Trophoblast cell (in vitro differentiated cells and primary cell): ENCODE measurements at regions not wholly inside any gene's neighbourhood (a gene's known extent, or its start where the extent isn't known, plus 50 kb on each side); places are given as distances from the start of the nearest gene placed in this dataset.

ENCODE experiments used
- DNase-seq, 2 donors: peaks; one replicate each; pipeline ENCODE4 v3.0.0-alpha.2; 2016
- H2AFZ ChIP-seq: 2 replicates; pipeline ENCODE4 v1.6.1; 2013; ENCODE audit warnings: low read length, moderate library complexity, mild to moderate bottlenecking; ENCODE audit not compliant: insufficient read depth, poor library complexity
- H2AK5ac ChIP-seq: 2 replicates; pipeline ENCODE4 v1.6.1; 2013; ENCODE audit warnings: mild to moderate bottlenecking, low read length
- H2BK120ac ChIP-seq: 2 replicates; pipeline ENCODE4 v1.6.1; 2013; ENCODE audit warnings: low read length, mild to moderate bottlenecking, moderate library complexity; ENCODE audit not compliant: insufficient read depth, poor library complexity
- H2BK12ac ChIP-seq: 2 replicates; pipeline ENCODE4 v1.6.1; 2013; ENCODE audit warnings: mild to moderate bottlenecking, low read length, moderate library complexity
- H2BK5ac ChIP-seq: 2 replicates; pipeline ENCODE4 v1.6.1; 2013; ENCODE audit warnings: low read length, low read depth, moderate library complexity, mild to moderate bottlenecking; ENCODE audit not compliant: poor library complexity
- H3K14ac ChIP-seq: 2 replicates; pipeline ENCODE4 v1.6.1; 2013; ENCODE audit warnings: mild to moderate bottlenecking, low read length
- H3K18ac ChIP-seq: 2 replicates; pipeline ENCODE4 v1.6.1; 2013; ENCODE audit warnings: mild to moderate bottlenecking, low read length
- H3K23ac ChIP-seq: 2 replicates; pipeline ENCODE4 v1.6.1; 2013; ENCODE audit warnings: low read length
- H3K27ac ChIP-seq: 2 replicates; pipeline ENCODE4 v1.5.1; 2013; ENCODE audit warnings: low read depth, mild to moderate bottlenecking, inconsistent platforms, low read length, moderate library complexity
- H3K27me3 ChIP-seq: 2 replicates; pipeline ENCODE4 v1.6.1; 2013; ENCODE audit warnings: inconsistent platforms, mild to moderate bottlenecking, low read length, moderate library complexity; ENCODE audit not compliant: insufficient read depth
- H3K36me3 ChIP-seq, 2 experiments: 1 replicate in 1 of 2; 2 replicates in 1 of 2; pipeline ENCODE4 v1.6.1; 2013; ENCODE audit warnings: low read length in 2 of 2, mild to moderate bottlenecking in 2 of 2, moderate library complexity in 1 of 2; ENCODE audit not compliant: insufficient read depth in 2 of 2, control insufficient read depth in 1 of 2
- H3K4ac ChIP-seq: 2 replicates; pipeline ENCODE4 v1.6.1; 2013; ENCODE audit warnings: low read depth, mild to moderate bottlenecking, low read length, moderate library complexity
- H3K4me1 ChIP-seq, 2 experiments: 1 replicate in 1 of 2; 2 replicates in 1 of 2; pipeline ENCODE4 v1.6.1; 2013; ENCODE audit warnings: low read length in 2 of 2, mild to moderate bottlenecking in 2 of 2, moderate library complexity in 1 of 2; ENCODE audit not compliant: insufficient read depth in 2 of 2, control insufficient read depth in 1 of 2
- H3K4me2 ChIP-seq: 2 replicates; pipeline ENCODE4 v1.6.1; 2013; ENCODE audit warnings: inconsistent platforms, mild to moderate bottlenecking, low read length, moderate library complexity
- H3K4me3 ChIP-seq: 2 replicates; pipeline ENCODE4 v1.5.1; 2013; ENCODE audit warnings: mild to moderate bottlenecking, low read depth, low read length, inconsistent platforms
- H3K79me1 ChIP-seq: one replicate; pipeline ENCODE4 v1.6.1; 2013; ENCODE audit warnings: low read length
- H3K79me2 ChIP-seq: 2 replicates; pipeline ENCODE4 v1.6.1; 2013; ENCODE audit warnings: low read length, mild to moderate bottlenecking; ENCODE audit not compliant: control insufficient read depth, insufficient read depth, poor library complexity
- H3K9ac ChIP-seq: 2 replicates; pipeline ENCODE4 v1.6.1; 2013; ENCODE audit warnings: mild to moderate bottlenecking, low read length
- H3K9me3 ChIP-seq: 2 replicates; pipeline ENCODE4 v1.6.1; 2013; ENCODE audit warnings: low read depth, mild to moderate bottlenecking, control low read depth, inconsistent platforms, low read length; ENCODE audit not compliant: insufficient read depth
- H4K12ac ChIP-seq: 2 replicates; pipeline ENCODE4 v1.6.1; 2013; ENCODE audit warnings: low read depth, mild to moderate bottlenecking, low read length, moderate library complexity
- H4K8ac ChIP-seq: 2 replicates; pipeline ENCODE4 v1.6.1; 2013; ENCODE audit warnings: low read depth, mild to moderate bottlenecking, low read length, moderate library complexity
- H4K91ac ChIP-seq: one replicate; pipeline ENCODE4 v1.6.1; 2013; ENCODE audit warnings: low read depth, mild to moderate bottlenecking, low read length, moderate library complexity
- WGBS: extraction: QIAGEN DNeasy Blood & Tissue Kit; methylation state at CpG from one replicate; pipeline ENCODE4 v1.1.7; 2013; ENCODE audit warnings: missing lambda C conversion rate; ENCODE audit not compliant: insufficient read length, insufficient coverage; ENCODE audit errors: extremely low coverage; 5-methylcytosine and 5-hydroxymethylcytosine counted together

GRCh38 chr20:41818991-41819390 lies 200.8 kb upstream of the CHD6 start:
- Histone ChIP-seq H2AK5ac (no peak overlapping the region), H3K79me2 (no peaks in the 10 kb centered on the region), H4K91ac (no peak overlapping the region), H3K14ac (no peak overlapping the region), H4K12ac (no peak overlapping the region), H2BK5ac (no peak overlapping the region), H4K8ac (no peak overlapping the region), H2AFZ (no peak overlapping the region), H3K4me2 (no peak overlapping the region), H3K9ac (no peak overlapping the region), H3K4me3 (no peak overlapping the region), H3K18ac (no peak overlapping the region), H2BK120ac (no peak overlapping the region), H3K27me3 (no peaks in the 10 kb centered on the region), H3K4me1 (no peaks in the 10 kb centered on the region), H3K4ac (no peak overlapping the region), H3K9me3 (no peaks in the 10 kb centered on the region), H3K36me3 (no peaks in the 10 kb centered on the region), H3K23ac (no peak overlapping the region), H2BK12ac (no peak overlapping the region), H3K27ac (no peak overlapping the region), H3K79me1 (no peaks in the 10 kb centered on the region)
- no CpG with 5 or more reads among the region's 5 CpGs for WGBS
- DNase-seq = no peak

- H2AK5ac ChIP-seq = no peak overlapping the region
- no peak overlapping the region for H3K27ac ChIP-seq
- no peak overlapping the region for H2AFZ ChIP-seq
- no peaks in the 10 kb centered on the region for H3K9me3 ChIP-seq
- H3K23ac ChIP-seq = no peak overlapping the region
- H4K12ac ChIP-seq = no peak overlapping the region
- no peak overlapping the region for H4K91ac ChIP-seq
- no peaks in the 10 kb centered on the region for H3K27me3 ChIP-seq
- DNase-seq = no peak
- H2BK12ac ChIP-seq = no peak overlapping the region
- WGBS = no CpG with 5 or more reads among the region's 5 CpGs
- H2BK120ac ChIP-seq = no peak overlapping the region
- no peak overlapping the region for H4K8ac ChIP-seq
- no peak overlapping the region for H3K4ac ChIP-seq
- no peaks in the 10 kb centered on the region for H3K36me3 ChIP-seq
- H3K4me1 ChIP-seq = no peaks in the 10 kb centered on the region
- no peak overlapping the region for H2BK5ac ChIP-seq
- H3K18ac ChIP-seq = no peak overlapping the region
- no peak overlapping the region for H3K9ac ChIP-seq
- H3K14ac ChIP-seq = no peak overlapping the region
- no peak overlapping the region for H3K4me3 ChIP-seq
- no peaks in the 10 kb centered on the region for H3K79me2 ChIP-seq
- H3K4me2 ChIP-seq = no peak overlapping the region
- H3K79me1 ChIP-seq = no peaks in the 10 kb centered on the region
These were observed 200.2 kb upstream of the CHD6 start for GRCh38 chr20:41818369-41818768.

- H3K14ac ChIP-seq = no peak overlapping the region
- no peak overlapping the region for H4K12ac ChIP-seq
- H3K4me2 ChIP-seq = no peak overlapping the region
- no peak overlapping the region for H3K27ac ChIP-seq
- H3K4me1 ChIP-seq = no peaks in the 10 kb centered on the region
- no peaks in the 10 kb centered on the region for H3K27me3 ChIP-seq
- H3K18ac ChIP-seq = no peak overlapping the region
- no peak overlapping the region for H3K4ac ChIP-seq
- no peak overlapping the region for H4K91ac ChIP-seq
- H3K9ac ChIP-seq = no peak overlapping the region
- H3K79me1 ChIP-seq = no peaks in the 10 kb centered on the region
- no CpG with 5 or more reads among the region's 1 CpG for WGBS
- no peak overlapping the region for H2BK120ac ChIP-seq
- no peak overlapping the region for H4K8ac ChIP-seq
- H3K23ac ChIP-seq = no peak overlapping the region
- H3K9me3 ChIP-seq = peaks cover 5% of the 10 kb centered on the region
- H3K36me3 ChIP-seq = no peaks in the 10 kb centered on the region
- no peak overlapping the region for H3K4me3 ChIP-seq
- H2AK5ac ChIP-seq = no peak overlapping the region
- no peak overlapping the region for H2BK5ac ChIP-seq
- no peaks in the 10 kb centered on the region for H3K79me2 ChIP-seq
- no peak overlapping the region for H2BK12ac ChIP-seq
- H2AFZ ChIP-seq = no peak overlapping the region
- no peak for DNase-seq
These were observed 193.3 kb upstream of the CHD6 start for GRCh38 chr20:41811456-41811855.

GRCh38 chr20:41800040-41800439 lies 181.9 kb upstream of the CHD6 start:
- Histone ChIP-seq H3K36me3 (no peaks in the 10 kb centered on the region), H4K91ac (no peak overlapping the region), H4K8ac (no peak overlapping the region), H3K4me2 (no peak overlapping the region), H2AK5ac (no peak overlapping the region), H2BK120ac (no peak overlapping the region), H3K23ac (no peak overlapping the region), H2BK5ac (no peak overlapping the region), H4K12ac (no peak overlapping the region), H3K9me3 (no peaks in the 10 kb centered on the region), H2AFZ (no peak overlapping the region), H3K4ac (no peak overlapping the region), H3K4me3 (no peak overlapping the region), H3K4me1 (no peaks in the 10 kb centered on the region), H3K79me2 (no peaks in the 10 kb centered on the region), H2BK12ac (no peak overlapping the region), H3K18ac (no peak overlapping the region), H3K27me3 (no peaks in the 10 kb centered on the region), H3K14ac (no peak overlapping the region), H3K27ac (no peak overlapping the region), H3K79me1 (no peaks in the 10 kb centered on the region), H3K9ac (no peak overlapping the region)
- DNase-seq = no peak
- no CpG with 5 or more reads among the region's 3 CpGs for WGBS
